Large intestine (tissue), 3 donors: ENCODE measurements at regions not wholly inside any gene's neighbourhood (a gene's known extent, or its start where the extent isn't known, plus 50 kb on each side); places are given as distances from the start of the nearest gene placed in this dataset.
A peak's percentile ranks its signal among the peaks of the same experiment; 100 is the strongest.
"Not testable (repeated sequence)": the region's sequence is repeated elsewhere in the genome, so short reads cannot be mapped to it uniquely, and the experiment has no call there.

Source experiments
- DNase-seq, 2 donors: peaks; one replicate each; pipeline versions ENCODE4 v3.0.0 to v3.0.0-alpha.2; 2013
- H3K27ac ChIP-seq: one replicate; pipeline ENCODE4 v1.5.1; 2013; ENCODE audit warnings: low read length
- H3K27me3 ChIP-seq: 2 replicates; pipeline ENCODE4 v1.6.1; 2013; ENCODE audit warnings: low read length; ENCODE audit not compliant: control insufficient read depth, insufficient read depth
- H3K36me3 ChIP-seq: 2 replicates; pipeline ENCODE4 v1.6.1; 2013; ENCODE audit warnings: low read length; ENCODE audit not compliant: control insufficient read depth, insufficient read depth
- H3K4me1 ChIP-seq: one replicate; pipeline ENCODE4 v1.6.1; 2013; ENCODE audit warnings: low read length; ENCODE audit not compliant: control insufficient read depth, insufficient read depth
- H3K4me3 ChIP-seq: one replicate; pipeline ENCODE4 v1.5.1; 2013; ENCODE audit warnings: low read length
- H3K9me3 ChIP-seq: one replicate; pipeline ENCODE4 v1.6.1; 2013; ENCODE audit warnings: mild to moderate bottlenecking, low read depth, low read length, moderate library complexity; ENCODE audit not compliant: control insufficient read depth
- WGBS: methylation state at CpG from one replicate; pipeline ENCODE4 v1.1.5; 2013; ENCODE audit warnings: low lambda C conversion rate; ENCODE audit not compliant: insufficient coverage; 5-methylcytosine and 5-hydroxymethylcytosine counted together

- no CpG with 5 or more reads among the region's 2 CpGs for WGBS
- not testable (repeated sequence) for H3K4me1 ChIP-seq, H3K27me3 ChIP-seq, H3K4me3 ChIP-seq, H3K36me3 ChIP-seq, H3K27ac ChIP-seq, H3K9me3 ChIP-seq, DNase-seq
Observed at GRCh38 chrY:11151724-11152123, 1549.3 kb upstream of the USP9Y start.

- WGBS: no CpG with 5 or more reads among the region's 21 CpGs
- H3K9me3 ChIP-seq: peaks cover 11% of the 10 kb centered on the region
- not testable (repeated sequence) for H3K4me3 ChIP-seq, DNase-seq, H3K27me3 ChIP-seq, H3K36me3 ChIP-seq, H3K27ac ChIP-seq, H3K4me1 ChIP-seq
Observed at GRCh38 chrY:11156100-11156499, 1544.9 kb upstream of the USP9Y start.

- DNase-seq, H3K4me3 ChIP-seq, H3K4me1 ChIP-seq, H3K27me3 ChIP-seq, H3K36me3 ChIP-seq, H3K27ac ChIP-seq: not testable (repeated sequence)
- no CpG with 5 or more reads among the region's 11 CpGs for WGBS
- H3K9me3 ChIP-seq: peaks cover 11% of the 10 kb centered on the region
Observed at GRCh38 chrY:11156846-11157245, 1544.2 kb upstream of the USP9Y start.

GRCh38 chrY:11177033-11177432 is 1524.0 kb upstream of the USP9Y start:
- DNase-seq, H3K4me3 ChIP-seq, H3K4me1 ChIP-seq, H3K27me3 ChIP-seq, H3K36me3 ChIP-seq, H3K27ac ChIP-seq: not testable (repeated sequence)
- H3K9me3 ChIP-seq: peaks cover 11% of the 10 kb centered on the region
- no CpG with 5 or more reads among the region's 5 CpGs for WGBS

GRCh38 chrY:11201133-11201532 is 1499.9 kb upstream of the USP9Y start:
- H3K27ac ChIP-seq, H3K36me3 ChIP-seq, H3K9me3 ChIP-seq, H3K4me1 ChIP-seq, H3K27me3 ChIP-seq, DNase-seq, H3K4me3 ChIP-seq: not testable (repeated sequence)
- no CpG with 5 or more reads among the region's 6 CpGs for WGBS

GRCh38 chrY:11214851-11215250 is 1486.2 kb upstream of the USP9Y start:
- H3K27ac ChIP-seq, H3K4me3 ChIP-seq, H3K9me3 ChIP-seq, H3K27me3 ChIP-seq, H3K4me1 ChIP-seq, H3K36me3 ChIP-seq: not testable (repeated sequence)
- WGBS: no CpG with 5 or more reads among the region's 20 CpGs
- DNase-seq: peak in 1 of 2 donors; percentile 1
